Erythroblast (primary cell): ENCODE measurements at regions not wholly inside any gene's neighbourhood (a gene's known extent, or its start where the extent isn't known, plus 50 kb on each side); places are given as distances from the start of the nearest gene placed in this dataset.

Source experiments
- GATA1 ChIP-seq: IDR thresholded peaks from 2 replicates; pipeline ENCODE4 v1.6.1; 2011; ENCODE audit warnings: low read depth, mild to moderate bottlenecking, control low read depth, low read length, moderate library complexity
- POLR2A ChIP-seq: IDR thresholded peaks from 2 replicates; pipeline ENCODE4 v1.6.1; 2011; ENCODE audit warnings: mild to moderate bottlenecking, low read length

GRCh38 chr13:48829536-48829935 is 146.2 kb upstream of the FNDC3A start:
- TF ChIP-seq POLR2A (no peak), GATA1 (no peak)
